IPS-18a (cell line): ENCODE measurements at regions not wholly inside any gene's neighbourhood (a gene's known extent, or its start where the extent isn't known, plus 50 kb on each side); places are given as distances from the start of the nearest gene placed in this dataset.

ENCODE experiments used
- H3K27ac ChIP-seq: one replicate; pipeline ENCODE4 v1.5.1; 2013; ENCODE audit warnings: low read length
- H3K27me3 ChIP-seq: one replicate; pipeline ENCODE4 v1.6.1; 2013; ENCODE audit warnings: mild to moderate bottlenecking, low read length; ENCODE audit not compliant: control insufficient read depth, insufficient read depth
- H3K36me3 ChIP-seq: one replicate; pipeline ENCODE4 v1.6.1; 2013; ENCODE audit warnings: low read depth, low read length; ENCODE audit not compliant: control insufficient read depth
- H3K4me1 ChIP-seq: one replicate; pipeline ENCODE4 v1.6.1; 2013; ENCODE audit warnings: low read depth, low read length; ENCODE audit not compliant: control insufficient read depth
- H3K4me3 ChIP-seq: one replicate; pipeline ENCODE4 v1.5.1; 2013; ENCODE audit warnings: low read length
- H3K9ac ChIP-seq: one replicate; pipeline ENCODE4 v1.6.1; 2013; ENCODE audit warnings: mild to moderate bottlenecking, low read length, moderate library complexity
- H3K9me3 ChIP-seq: one replicate; pipeline ENCODE4 v1.6.1; 2013; ENCODE audit warnings: low read depth, low read length; ENCODE audit not compliant: control insufficient read depth

- no peaks in the 10 kb centered on the region for H3K36me3 ChIP-seq
- H3K4me1 ChIP-seq, result peaks cover 3% of the 10 kb centered on the region
- no peaks in the 10 kb centered on the region for H3K9me3 ChIP-seq
- H3K9ac ChIP-seq, result no peak overlapping the region
- no peak overlapping the region for H3K27ac ChIP-seq
- H3K27me3 ChIP-seq, result no peaks in the 10 kb centered on the region
- no peak overlapping the region for H3K4me3 ChIP-seq
Observed at GRCh38 chr2:208819190-208819589, 412.6 kb downstream of the PTH2R start.

DNA sequence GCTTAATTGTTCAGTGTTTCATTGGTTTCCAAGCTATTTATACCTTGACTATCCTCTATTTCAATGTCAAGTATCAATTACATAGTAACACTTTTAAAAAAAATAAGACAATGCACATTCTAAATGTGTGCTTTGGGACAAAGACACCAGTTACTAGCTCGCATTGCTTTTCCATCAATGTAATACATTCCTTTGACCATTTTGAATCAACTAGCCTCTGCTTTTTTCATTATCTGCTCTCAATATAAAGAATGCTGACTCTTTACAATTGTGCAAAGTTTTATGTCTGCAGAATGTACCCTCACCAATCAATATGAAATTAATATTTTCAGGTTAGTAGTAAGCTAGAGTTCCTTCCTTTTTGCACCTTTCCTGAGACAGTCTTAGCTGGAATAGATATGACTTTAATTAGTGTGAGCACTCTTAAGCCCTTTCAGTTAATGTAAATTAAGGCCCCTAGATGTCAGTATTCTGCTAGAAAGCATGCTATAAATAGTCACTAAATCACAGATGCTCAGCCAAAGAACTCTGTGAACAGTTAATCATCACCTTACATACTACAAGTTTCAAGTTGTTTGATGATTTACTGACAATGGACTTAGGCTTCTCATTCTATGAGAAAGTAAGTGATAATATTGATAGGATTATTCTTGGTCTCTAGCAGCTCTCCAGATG lies 413.6 kb downstream of the PTH2R start:
- Histone ChIP-seq H3K27ac (no peak overlapping the region), H3K4me1 (peaks cover 3% of the 10 kb centered on the region), H3K9ac (no peak overlapping the region), H3K27me3 (no peaks in the 10 kb centered on the region), H3K4me3 (no peak overlapping the region), H3K36me3 (no peaks in the 10 kb centered on the region), H3K9me3 (no peaks in the 10 kb centered on the region)

GRCh38 chr2:208827109-208827508 lies 420.5 kb downstream of the PTH2R start:
- no peak overlapping the region for H3K9ac ChIP-seq
- no peak overlapping the region for H3K4me3 ChIP-seq
- H3K27ac ChIP-seq, result no peak overlapping the region
- no peaks in the 10 kb centered on the region for H3K27me3 ChIP-seq
- peaks cover 5% of the 10 kb centered on the region for H3K4me1 ChIP-seq
- no peaks in the 10 kb centered on the region for H3K36me3 ChIP-seq
- peaks cover 9% of the 10 kb centered on the region for H3K9me3 ChIP-seq

DNA sequence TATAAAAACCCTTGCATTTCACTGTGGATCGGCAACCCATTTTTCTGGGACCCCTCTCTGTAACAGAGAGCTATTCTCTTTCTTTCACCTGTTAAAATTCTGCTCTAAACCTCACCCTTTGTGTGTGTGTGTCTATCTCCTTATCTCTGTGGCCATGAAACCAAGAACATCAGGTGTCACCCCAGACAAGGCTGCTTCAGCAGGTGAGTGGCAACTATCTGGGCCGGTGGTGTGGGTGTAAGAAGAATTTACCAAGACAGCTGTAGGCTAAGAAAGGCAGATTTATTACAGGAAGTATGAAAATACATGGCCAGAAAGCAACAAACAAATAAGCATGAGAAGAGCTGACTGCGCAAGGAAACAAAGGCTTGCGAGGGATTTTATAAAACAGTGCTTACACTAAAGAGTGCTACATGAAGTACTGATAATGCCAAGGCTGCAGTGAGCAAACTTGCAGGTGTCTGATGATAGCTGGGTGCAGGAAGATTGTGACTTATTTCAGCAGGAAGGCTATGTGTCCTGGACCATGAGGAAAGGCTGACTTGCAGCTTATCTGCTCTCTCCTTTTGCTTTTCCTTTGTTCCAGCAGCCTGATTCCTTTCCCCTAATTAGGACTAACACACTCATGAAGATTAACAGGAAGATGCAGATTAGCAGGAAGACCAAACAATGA lies 421.1 kb downstream of the PTH2R start:
- Histone ChIP-seq H3K4me1 (peaks cover 5% of the 10 kb centered on the region), H3K4me3 (no peak overlapping the region), H3K9ac (no peak overlapping the region), H3K27me3 (no peaks in the 10 kb centered on the region), H3K27ac (no peak overlapping the region), H3K9me3 (peaks cover 9% of the 10 kb centered on the region), H3K36me3 (no peaks in the 10 kb centered on the region)

DNA sequence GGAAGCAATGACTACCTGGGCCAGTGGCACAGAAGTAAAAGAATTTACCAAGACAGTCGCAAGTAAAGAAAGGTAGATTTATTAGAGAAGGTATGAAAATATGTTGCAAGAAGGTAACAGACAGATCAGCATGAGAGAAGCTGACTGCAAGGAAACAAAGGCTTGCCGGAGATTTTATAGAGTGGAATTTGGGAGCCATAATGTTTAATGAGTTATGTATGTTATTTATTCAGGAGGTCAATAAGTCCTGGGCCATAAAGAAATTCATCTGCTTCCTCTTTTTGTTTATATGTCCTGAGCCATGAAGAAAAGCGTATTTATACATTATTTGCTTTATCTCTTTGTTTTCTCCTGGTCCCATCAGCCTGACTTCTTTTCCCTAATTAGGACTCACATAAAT lies 423.6 kb downstream of the PTH2R start:
- Histone ChIP-seq H3K27ac (no peak overlapping the region), H3K9ac (no peak overlapping the region), H3K9me3 (peaks cover 9% of the 10 kb centered on the region), H3K27me3 (no peaks in the 10 kb centered on the region), H3K4me1 (peaks cover 5% of the 10 kb centered on the region), H3K4me3 (no peak overlapping the region), H3K36me3 (no peaks in the 10 kb centered on the region)

DNA sequence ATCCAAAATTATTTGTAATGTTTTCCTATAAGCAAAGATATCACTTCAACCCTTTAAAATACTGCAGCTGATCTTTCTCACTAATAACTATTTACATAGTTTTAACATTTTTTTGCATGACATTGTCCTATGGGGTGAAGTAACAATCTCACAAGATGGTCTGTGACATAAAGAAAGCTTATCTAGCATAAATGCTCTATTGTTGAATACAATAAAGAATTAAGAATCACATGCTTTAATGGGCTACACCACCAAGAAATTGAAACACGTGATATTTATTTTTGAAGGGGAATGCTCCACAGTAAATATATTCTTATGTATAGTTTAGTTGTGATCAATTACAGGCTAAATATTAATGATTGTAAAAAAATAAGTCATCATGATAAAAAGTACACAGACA lies 441.1 kb downstream of the PTH2R start:
- Histone ChIP-seq H3K9me3 (peaks cover 5% of the 10 kb centered on the region), H3K36me3 (no peaks in the 10 kb centered on the region), H3K27ac (no peak overlapping the region), H3K27me3 (no peaks in the 10 kb centered on the region), H3K4me3 (no peak overlapping the region), H3K9ac (no peak overlapping the region), H3K4me1 (no peaks in the 10 kb centered on the region)

- no peak overlapping the region for H3K27ac ChIP-seq
- H3K27me3 ChIP-seq, result no peaks in the 10 kb centered on the region
- no peaks in the 10 kb centered on the region for H3K36me3 ChIP-seq
- no peaks in the 10 kb centered on the region for H3K4me1 ChIP-seq
- H3K9ac ChIP-seq, result no peak overlapping the region
- no peak overlapping the region for H3K4me3 ChIP-seq
- peaks cover 9% of the 10 kb centered on the region for H3K9me3 ChIP-seq
Observed at GRCh38 chr2:208854717-208855116, 448.1 kb downstream of the PTH2R start.

GRCh38 chr2:208867374-208867773 lies 460.8 kb downstream of the PTH2R start:
- H3K9ac ChIP-seq, result no peak overlapping the region
- H3K9me3 ChIP-seq, result no peaks in the 10 kb centered on the region
- no peak overlapping the region for H3K4me3 ChIP-seq
- no peaks in the 10 kb centered on the region for H3K36me3 ChIP-seq
- no peaks in the 10 kb centered on the region for H3K4me1 ChIP-seq
- no peak overlapping the region for H3K27ac ChIP-seq
- H3K27me3 ChIP-seq, result no peaks in the 10 kb centered on the region

- H3K27ac ChIP-seq, result no peak overlapping the region
- H3K4me1 ChIP-seq, result no peaks in the 10 kb centered on the region
- no peaks in the 10 kb centered on the region for H3K9me3 ChIP-seq
- no peak overlapping the region for H3K4me3 ChIP-seq
- H3K36me3 ChIP-seq, result no peaks in the 10 kb centered on the region
- no peak overlapping the region for H3K9ac ChIP-seq
- no peaks in the 10 kb centered on the region for H3K27me3 ChIP-seq
Observed at GRCh38 chr2:208872591-208872990, 466.0 kb downstream of the PTH2R start.

- no peak overlapping the region for H3K9ac ChIP-seq
- H3K27me3 ChIP-seq, result no peaks in the 10 kb centered on the region
- H3K4me3 ChIP-seq, result no peak overlapping the region
- H3K36me3 ChIP-seq, result no peaks in the 10 kb centered on the region
- H3K4me1 ChIP-seq, result no peaks in the 10 kb centered on the region
- H3K9me3 ChIP-seq, result no peaks in the 10 kb centered on the region
- no peak overlapping the region for H3K27ac ChIP-seq
Observed at GRCh38 chr2:208879666-208880065, 473.1 kb downstream of the PTH2R start.

DNA sequence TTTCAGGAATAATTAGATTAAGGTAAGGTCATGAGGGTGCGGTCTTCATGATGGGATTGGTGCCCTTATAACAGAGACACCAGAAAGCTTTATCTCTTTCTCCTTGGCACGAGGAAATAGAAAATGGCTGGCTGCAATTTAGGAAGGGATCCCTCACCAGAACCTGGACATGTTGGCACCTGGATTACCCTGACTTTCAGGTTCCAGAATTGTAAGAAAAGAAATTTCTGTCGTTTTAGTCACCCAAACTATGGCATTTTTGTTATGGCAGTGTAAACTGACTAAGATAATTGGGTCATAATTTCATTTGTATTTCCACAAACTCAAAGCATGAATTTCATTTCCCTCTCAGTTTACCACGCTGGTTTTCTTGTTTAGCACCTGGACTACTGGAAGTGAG lies 473.6 kb downstream of the PTH2R start:
- Histone ChIP-seq H3K4me1 (no peaks in the 10 kb centered on the region), H3K9me3 (no peaks in the 10 kb centered on the region), H3K27me3 (no peaks in the 10 kb centered on the region)

GRCh38 chr2:208890486-208890885 lies 483.9 kb downstream of the PTH2R start:
- no peak overlapping the region for H3K27ac ChIP-seq
- no peaks in the 10 kb centered on the region for H3K9me3 ChIP-seq
- peaks cover 9% of the 10 kb centered on the region for H3K4me1 ChIP-seq
- H3K36me3 ChIP-seq, result no peaks in the 10 kb centered on the region
- H3K27me3 ChIP-seq, result no peaks in the 10 kb centered on the region
- no peak overlapping the region for H3K4me3 ChIP-seq
- no peak overlapping the region for H3K9ac ChIP-seq

More for the DNA sequence above, 473.6 kb downstream of the PTH2R start:
- Histone ChIP-seq H3K9ac (no peak overlapping the region), H3K4me3 (no peak overlapping the region), H3K36me3 (no peaks in the 10 kb centered on the region), H3K27ac (no peak overlapping the region)
